ENCODE measurements at regions not wholly inside any gene's neighbourhood (a gene's known extent, or its start where the extent isn't known, plus 50 kb on each side); places are given as distances from the start of the nearest gene placed in this dataset.

DNA sequence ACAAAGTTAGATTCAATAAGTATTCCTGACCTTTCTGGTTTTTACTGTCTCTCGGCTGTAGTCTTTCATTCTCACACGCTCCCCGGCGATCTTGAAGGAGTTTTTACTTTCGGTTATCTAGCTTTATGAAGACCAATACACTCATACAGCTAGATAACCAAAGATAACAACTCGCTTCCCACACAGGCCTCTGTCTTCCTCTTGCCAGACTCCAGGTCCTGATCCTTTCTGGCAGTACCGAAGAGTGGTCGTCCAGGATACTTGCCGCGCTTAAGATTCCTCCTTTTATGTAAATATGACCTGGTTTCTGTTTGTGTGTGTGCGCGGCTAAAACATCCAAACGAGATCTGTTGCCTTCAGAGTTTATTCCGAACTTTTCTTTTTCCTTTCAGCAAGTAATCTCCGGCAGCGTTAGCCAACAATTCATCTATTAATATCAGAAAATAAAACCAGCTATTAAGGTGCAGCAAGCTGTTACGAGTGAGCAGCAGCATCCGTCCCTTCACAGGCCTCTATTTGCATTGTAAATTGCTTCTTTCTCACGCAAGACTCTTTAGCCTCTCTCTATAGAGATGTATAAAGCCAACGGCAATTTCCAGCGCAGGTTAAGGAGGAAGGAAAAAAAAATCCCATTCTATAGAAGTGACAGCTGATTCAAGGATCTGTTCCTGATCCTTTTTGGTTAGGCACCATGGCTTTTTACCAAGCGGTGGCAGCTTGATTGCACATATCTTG, 216.1 kb downstream of the MEF2C start:
- TF ChIP-seq, protein P1, sequence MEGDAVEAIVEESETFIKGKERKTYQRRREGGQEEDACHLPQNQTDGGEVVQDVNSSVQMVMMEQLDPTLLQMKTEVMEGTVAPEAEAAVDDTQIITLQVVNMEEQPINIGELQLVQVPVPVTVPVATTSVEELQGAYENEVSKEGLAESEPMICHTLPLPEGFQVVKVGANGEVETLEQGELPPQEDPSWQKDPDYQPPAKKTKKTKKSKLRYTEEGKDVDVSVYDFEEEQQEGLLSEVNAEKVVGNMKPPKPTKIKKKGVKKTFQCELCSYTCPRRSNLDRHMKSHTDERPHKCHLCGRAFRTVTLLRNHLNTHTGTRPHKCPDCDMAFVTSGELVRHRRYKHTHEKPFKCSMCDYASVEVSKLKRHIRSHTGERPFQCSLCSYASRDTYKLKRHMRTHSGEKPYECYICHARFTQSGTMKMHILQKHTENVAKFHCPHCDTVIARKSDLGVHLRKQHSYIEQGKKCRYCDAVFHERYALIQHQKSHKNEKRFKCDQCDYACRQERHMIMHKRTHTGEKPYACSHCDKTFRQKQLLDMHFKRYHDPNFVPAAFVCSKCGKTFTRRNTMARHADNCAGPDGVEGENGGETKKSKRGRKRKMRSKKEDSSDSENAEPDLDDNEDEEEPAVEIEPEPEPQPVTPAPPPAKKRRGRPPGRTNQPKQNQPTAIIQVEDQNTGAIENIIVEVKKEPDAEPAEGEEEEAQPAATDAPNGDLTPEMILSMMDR (IDR thresholded peaks at IDR 0.05; ENCODE audit: low read length), result no peak
- no peak for TF ChIP-seq EZH2 (IDR thresholded peaks at IDR 0.05; ENCODE audit: borderline replicate concordance, low read length)

Measured in OCI-LY1 (cell line).